ENCODE measurements at regions not wholly inside any gene's neighbourhood (a gene's known extent, or its start where the extent isn't known, plus 50 kb on each side); places are given as distances from the start of the nearest gene placed in this dataset.

GRCh38 chr1:209406595-209406994 is 176.9 kb upstream of the CAMK1G start:
- Histone ChIP-seq H3K27me3 (replicated peaks; ENCODE audit: insufficient read depth) (no peaks in the 10 kb centered on the region), H3K9me3 (no peaks in the 10 kb centered on the region), H3K36me3 (no peaks in the 10 kb centered on the region), H3K27ac (no peak overlapping the region), H3K4me3 (no peak overlapping the region), H3K4me1 (ENCODE audit: control insufficient read depth in 1 of 2, low read depth in 2 of 2) (no peaks in the 10 kb centered on the region)
- no peak for ATAC-seq (ENCODE audit: insufficient number of reproducible peaks, low FRiP score, low read depth)
- no peak for TF ChIP-seq CTCF (IDR thresholded peaks at IDR 0.05)
- DNase-seq (ENCODE audit: low spot score), result no peak

- no peak for DNase-seq (ENCODE audit: low spot score)
- TF ChIP-seq CTCF (IDR thresholded peaks at IDR 0.05), result no peak
- no peak for ATAC-seq (ENCODE audit: insufficient number of reproducible peaks, low FRiP score, low read depth)
- Histone ChIP-seq H3K27me3 (replicated peaks; ENCODE audit: insufficient read depth) (no peaks in the 10 kb centered on the region), H3K36me3 (no peaks in the 10 kb centered on the region), H3K4me1 (ENCODE audit: control insufficient read depth in 1 of 2, low read depth in 2 of 2) (no peaks in the 10 kb centered on the region), H3K4me3 (no peak overlapping the region), H3K9me3 (no peaks in the 10 kb centered on the region), H3K27ac (no peak overlapping the region)
Observed at GRCh38 chr1:209409780-209410179, 173.7 kb upstream of the CAMK1G start.

- ATAC-seq (ENCODE audit: insufficient number of reproducible peaks, low FRiP score, low read depth) (no peak), DNase-seq (ENCODE audit: low spot score) (no peak)
- H3K27me3 ChIP-seq (replicated peaks; ENCODE audit: insufficient read depth), result no peaks in the 10 kb centered on the region
- no peaks in the 10 kb centered on the region for H3K4me1 ChIP-seq (ENCODE audit: control insufficient read depth in 1 of 2, low read depth in 2 of 2)
- no peak overlapping the region for H3K4me3 ChIP-seq
- no peaks in the 10 kb centered on the region for H3K9me3 ChIP-seq
- H3K27ac ChIP-seq, result no peak overlapping the region
- no peaks in the 10 kb centered on the region for H3K36me3 ChIP-seq
- no peak for TF ChIP-seq CTCF (IDR thresholded peaks at IDR 0.05)
Observed at GRCh38 chr1:209411491-209411929, 172.0 kb upstream of the CAMK1G start.

- no peak for ATAC-seq (ENCODE audit: insufficient number of reproducible peaks, low FRiP score, low read depth)
- Histone ChIP-seq H3K27ac (no peak overlapping the region), H3K27me3 (replicated peaks; ENCODE audit: insufficient read depth) (no peaks in the 10 kb centered on the region), H3K9me3 (no peaks in the 10 kb centered on the region), H3K36me3 (no peaks in the 10 kb centered on the region), H3K4me1 (ENCODE audit: control insufficient read depth in 1 of 2, low read depth in 2 of 2) (no peaks in the 10 kb centered on the region), H3K4me3 (no peak overlapping the region)
- no peak for DNase-seq (ENCODE audit: low spot score)
- no peak for TF ChIP-seq CTCF (IDR thresholded peaks at IDR 0.05)
Observed at GRCh38 chr1:209412036-209412435, 171.5 kb upstream of the CAMK1G start.

GRCh38 chr1:209412566-209412965 is 170.9 kb upstream of the CAMK1G start:
- DNase-seq (ENCODE audit: low spot score), result no peak
- Histone ChIP-seq H3K4me3 (no peak overlapping the region), H3K27ac (no peak overlapping the region), H3K36me3 (no peaks in the 10 kb centered on the region), H3K4me1 (ENCODE audit: control insufficient read depth in 1 of 2, low read depth in 2 of 2) (no peaks in the 10 kb centered on the region), H3K9me3 (no peaks in the 10 kb centered on the region), H3K27me3 (replicated peaks; ENCODE audit: insufficient read depth) (no peaks in the 10 kb centered on the region)
- ATAC-seq (ENCODE audit: insufficient number of reproducible peaks, low FRiP score, low read depth), result no peak
- no peak for TF ChIP-seq CTCF (IDR thresholded peaks at IDR 0.05)

Data from thoracic aorta (tissue), 2 donors.